ENCODE measurements at regions not wholly inside any gene's neighbourhood (a gene's known extent, or its start where the extent isn't known, plus 50 kb on each side); places are given as distances from the start of the nearest gene placed in this dataset.
A peak's percentile ranks its signal among the peaks of the same experiment; 100 is the strongest.
"Not testable (repeated sequence)": the region's sequence is repeated elsewhere in the genome, so short reads cannot be mapped to it uniquely, and the experiment has no call there.

DNA sequence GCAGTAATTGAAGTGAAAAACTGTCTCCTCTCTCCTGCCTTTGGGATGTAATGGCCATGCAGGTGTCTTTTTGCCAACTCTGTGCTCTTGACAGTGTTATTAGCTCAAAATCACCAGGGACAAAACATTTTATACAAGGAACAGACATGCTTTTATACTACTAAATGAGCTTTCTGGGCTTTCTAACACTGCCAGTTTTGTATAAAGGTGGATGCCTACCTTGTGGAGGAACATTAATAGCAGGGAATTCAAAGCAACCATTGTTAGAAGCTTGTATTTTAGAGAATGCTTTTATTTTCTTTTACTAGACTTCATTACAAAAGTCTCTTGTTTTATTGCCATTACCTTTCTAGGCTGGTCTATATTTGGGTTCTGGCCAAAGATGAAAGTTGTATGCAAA, 54.7 kb upstream of the ARSJ start:
- DNase-seq, result no peak

DNA sequence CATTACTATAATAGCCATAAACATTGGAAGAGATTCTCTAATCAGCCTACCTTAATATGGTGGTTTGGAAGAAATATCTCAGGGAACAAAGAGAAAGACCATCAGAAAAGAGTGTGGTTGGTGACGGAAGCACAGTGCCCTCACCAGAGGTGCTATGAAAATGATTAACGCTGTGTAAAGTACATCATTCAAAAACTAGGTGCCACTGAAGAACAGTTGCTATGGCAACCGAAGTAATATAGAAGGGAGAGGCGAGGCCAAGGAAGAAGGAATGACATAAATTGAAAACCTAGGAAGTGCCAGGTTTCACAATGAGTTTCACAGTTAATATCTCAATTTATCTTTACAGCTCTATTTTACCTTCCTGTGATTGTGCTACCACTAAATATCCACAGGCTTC, 57.0 kb upstream of the ARSJ start:
- DNase-seq, result no peak

DNA sequence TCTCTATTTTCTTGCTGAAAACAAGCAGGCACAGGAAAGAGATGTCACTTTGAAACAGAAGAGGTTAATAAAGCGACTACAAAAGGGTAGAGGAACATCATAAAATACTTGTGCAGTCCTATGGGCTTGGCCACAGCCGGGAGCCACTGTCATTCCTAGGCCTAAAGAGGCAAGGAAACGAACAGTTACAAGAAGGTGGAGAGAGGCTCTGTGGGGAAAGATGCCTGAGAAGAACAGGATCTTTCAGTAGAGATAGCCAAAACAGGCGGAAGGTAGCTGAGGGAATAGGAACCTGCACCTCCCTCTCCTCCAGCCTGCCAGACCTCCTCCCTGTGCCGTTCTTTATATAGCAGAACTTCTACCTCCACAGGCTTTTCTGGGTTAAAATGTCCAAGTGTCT, 57.4 kb upstream of the ARSJ start:
- DNase-seq, result no peak

DNA sequence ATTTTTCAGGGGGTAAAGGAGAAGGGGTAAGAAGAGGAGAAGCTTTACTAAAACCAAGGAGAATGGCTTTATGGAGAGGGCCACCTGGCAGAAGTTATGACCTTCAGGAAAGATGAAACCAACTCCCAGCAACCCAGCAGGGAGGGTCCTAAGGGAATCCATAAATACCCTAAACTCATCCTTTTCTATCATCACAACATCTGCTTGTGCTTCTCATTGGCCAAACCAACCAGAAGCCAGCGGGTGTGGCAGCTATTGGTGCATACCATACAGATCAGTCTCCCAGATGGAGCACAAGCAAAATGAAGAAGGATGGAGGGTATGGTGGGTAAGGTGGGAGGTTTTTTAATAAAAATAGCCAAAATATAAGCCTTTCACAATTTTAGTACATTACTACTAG, 58.5 kb upstream of the ARSJ start:
- DNase-seq, result no peak

DNA sequence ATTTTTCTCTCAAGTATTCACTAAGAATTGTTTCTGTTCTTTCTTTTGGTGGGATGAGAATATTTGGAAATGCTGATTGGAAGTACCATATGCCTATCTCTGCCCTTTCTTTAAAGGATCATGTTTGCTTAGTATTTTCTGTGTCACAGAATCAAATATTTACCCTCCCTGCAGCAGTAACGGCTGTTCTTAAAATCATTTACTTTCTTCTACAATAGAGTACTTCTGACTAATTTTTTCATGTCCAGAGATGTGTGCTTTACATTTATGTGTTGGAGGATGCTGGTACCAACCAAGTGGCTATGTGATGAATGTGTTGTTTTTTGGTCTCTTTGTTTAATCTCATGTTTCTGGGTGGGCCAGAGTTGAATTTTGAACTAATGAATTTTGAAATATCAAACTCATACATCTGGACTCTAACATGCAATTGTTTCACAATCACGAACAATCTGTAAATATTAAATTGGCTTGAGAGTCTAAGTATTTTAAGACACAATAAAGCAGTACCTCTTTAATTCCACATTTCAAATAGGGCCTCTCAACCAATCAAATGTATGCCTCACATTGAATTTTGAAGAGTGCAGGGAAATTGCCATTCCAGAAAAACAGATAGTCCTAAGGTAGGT, 59.4 kb upstream of the ARSJ start:
- peak; percentile 83 for DNase-seq

DNA sequence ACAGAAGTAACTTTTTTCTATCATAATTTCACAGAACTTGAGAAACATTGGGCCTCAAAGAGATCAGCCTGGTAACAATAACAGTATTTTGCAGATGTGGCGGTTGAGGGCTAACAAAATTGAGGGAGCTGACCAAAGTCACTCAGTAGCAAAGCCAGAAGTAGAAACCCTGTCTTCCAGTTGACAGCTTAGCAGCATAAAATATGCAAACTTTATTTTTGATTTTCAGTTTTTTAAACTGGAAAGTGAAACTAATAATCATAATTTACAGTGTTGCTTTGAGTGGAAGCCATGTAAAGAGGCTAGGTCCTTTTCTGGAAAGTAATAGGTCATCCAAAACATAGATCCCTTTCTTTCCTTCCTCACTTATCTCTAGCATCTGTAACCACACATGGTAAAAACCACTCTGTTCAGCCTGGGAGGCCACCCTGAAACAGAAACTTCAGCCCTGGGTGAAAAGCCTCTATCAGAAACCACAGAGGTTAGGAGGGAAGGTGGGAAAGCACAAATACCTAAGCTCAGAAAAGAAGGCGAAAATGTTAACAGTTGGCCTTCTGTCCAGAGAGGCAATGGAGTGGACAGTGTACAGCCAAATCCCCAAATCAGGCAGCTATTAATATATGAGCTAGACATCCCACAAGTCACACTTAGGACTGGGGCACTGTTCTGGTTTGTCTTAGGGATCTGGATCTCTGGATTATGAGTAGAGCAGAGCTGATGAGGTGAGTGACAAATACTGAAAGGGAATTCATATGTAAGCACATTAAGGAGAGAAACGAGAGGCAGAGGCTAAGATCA, 61.1 kb upstream of the ARSJ start:
- no peak for DNase-seq

DNA sequence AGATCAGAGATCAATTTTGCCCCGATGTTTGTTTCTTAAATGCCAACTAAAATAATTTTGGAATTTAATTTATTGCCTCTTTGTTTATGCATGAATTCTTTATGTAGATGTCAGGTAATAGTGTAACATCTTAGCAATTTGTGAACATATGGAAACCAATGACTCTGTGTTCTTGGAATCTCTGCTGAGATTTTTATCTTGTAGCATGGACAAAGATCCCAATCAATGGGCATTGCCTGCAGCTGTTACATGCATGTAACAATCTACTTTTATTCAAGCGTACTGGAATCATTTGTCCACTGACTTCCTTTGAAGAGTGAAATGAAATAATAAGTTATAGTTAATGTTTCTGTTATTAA, 61.6 kb upstream of the ARSJ start:
- DNase-seq, result no peak

DNA sequence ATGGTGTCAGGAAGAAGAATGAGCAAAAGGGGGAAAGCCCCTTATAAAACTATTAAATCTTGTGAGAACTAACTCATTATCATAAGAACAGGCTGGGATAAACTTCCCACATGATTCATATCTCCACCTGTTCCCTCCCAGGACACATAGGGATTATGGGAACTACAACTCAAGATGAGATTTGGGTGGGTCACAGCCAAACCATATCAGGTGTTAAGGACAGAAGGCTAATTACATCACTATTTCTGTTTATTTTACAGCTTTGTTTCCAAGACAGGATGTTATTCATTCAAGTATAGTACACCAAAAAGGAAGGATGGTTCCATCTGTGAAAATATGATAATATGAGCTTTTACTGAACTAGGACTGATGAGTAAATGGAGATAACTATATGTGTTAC, 63.7 kb upstream of the ARSJ start:
- no peak for DNase-seq

DNA sequence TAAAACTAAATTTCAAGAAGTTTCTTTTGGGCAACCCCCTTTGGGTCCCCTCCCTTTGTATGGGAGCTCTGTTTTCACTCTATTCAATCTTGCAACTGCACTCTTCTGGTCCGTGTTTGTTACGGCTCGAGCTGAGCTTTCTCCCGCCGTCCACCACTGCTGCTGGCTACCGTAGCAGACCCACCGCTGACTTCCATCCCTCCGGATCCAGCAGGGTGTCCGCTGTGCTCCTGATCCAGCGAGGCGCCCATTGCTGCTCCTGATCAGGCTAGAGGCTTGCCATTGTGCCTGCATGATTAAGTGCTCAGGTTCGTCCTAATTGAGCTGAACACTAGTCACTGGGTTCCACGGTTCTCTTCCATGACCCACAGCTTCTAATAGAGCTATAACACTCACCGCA, 64.9 kb upstream of the ARSJ start:
- DNase-seq, result not testable (repeated sequence)

DNA sequence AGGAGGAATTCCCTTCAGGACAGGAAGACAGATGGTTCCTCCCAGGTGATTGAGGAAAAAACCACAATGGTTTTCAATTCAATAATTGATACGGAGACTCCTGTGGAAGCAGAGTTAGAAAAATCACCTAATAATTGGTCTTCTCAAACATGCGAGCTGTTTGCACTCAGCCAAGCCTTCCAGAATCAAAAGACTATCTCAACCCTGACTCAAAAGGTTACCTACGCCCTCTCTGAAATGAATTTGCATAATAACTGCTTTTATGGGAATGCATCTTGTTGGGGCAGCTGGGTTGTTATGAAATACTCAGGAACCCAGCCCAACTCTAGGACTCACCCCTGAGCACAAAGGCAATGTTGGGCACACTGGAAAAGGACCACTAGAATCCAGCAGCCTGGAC, 66.9 kb upstream of the ARSJ start:
- no peak for DNase-seq

DNA sequence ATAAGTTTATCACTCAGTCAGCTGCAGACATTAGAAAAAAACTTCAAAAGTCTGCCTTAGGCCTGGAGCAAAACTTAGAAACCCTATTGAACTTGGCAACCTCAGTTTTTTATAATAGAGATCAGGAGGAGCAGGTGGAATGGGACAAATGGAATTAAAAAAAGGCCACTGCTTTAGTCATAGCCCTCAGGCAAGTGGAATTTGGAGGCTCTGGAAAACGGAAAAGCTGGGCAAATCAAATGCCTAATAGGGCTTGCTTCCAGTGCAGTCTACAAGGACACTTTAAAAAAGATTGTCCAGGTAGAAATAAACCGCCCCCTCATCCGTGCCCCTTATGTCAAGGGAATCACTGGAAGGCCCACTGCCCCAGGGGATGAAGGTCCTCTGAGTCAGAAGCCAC, 68.7 kb upstream of the ARSJ start:
- DNase-seq, result not testable (repeated sequence)

DNA sequence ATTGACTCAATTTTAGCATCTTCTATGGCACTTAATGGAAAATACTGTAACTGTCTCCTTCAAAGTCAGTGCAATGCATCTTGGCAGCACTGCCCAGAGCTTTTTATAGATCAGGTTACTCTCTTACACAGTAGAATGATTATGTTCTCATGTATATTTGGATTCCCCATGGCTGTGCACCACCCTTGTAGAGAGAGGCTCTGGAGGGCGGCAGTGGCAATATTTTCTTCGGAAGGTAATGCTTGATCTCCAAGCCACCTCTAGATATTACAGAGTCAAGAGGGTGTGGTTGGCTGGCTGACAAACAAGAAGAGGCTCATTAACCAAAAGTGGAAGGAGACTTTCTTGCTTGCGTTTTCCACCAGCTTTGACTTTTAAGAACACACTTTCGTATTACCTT, 72.8 kb upstream of the ARSJ start:
- DNase-seq, result no peak

DNA sequence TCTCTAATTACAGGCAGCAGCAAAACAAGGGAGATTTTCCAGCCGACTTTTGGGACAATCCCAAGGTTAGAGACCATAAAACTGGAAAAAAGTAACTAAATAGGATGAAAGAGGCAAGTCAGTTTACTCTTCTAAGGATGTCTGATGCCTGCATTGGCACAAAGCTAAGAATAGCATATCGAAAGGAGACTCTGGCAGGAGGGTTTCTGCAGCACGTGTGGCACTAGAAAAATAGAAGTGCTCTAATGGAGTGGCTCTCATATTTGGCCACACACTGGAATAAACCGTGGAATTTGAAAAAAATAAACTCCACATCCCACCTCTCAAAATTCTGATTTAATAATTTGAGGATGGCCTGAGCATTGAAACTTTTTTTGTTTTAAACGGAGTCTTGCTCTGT, 77.2 kb upstream of the ARSJ start:
- DNase-seq, result no peak

DNA sequence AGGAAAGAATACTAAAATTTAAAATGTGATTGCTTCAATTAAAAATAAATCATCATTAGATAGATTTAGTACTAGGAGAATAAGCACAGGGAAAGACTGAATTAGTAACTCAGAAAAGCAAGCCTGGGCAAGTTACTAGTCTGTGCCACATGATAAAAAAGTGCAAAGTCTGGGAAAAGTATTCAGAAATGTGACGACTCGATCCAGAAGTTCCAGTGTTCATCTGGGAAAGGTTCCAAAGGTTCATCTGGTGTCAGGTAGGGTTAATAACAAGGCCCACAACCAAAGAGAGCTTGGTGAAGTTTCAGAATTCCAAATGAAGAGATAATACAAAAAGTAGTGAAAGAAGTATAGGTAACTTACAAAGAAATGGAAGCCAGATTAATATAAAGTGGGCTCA, 78.3 kb upstream of the ARSJ start:
- no peak for DNase-seq

DNA sequence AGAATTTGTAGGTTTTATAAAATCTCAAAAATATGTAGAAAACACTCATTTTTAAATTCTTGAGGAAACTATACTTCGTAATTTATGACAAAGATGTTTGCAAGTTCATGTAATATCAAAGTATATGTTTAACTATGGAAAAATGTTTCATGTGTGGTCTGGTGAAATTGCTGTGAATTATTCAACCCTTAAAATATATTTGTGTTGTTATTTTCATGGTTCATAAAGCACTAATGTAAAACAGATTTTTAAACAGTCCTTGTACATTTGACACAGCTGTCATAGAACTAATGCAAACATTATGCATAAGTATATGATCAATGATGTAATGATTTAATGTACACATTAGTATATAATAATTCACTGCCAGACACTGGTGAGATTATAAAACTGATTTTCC, 83.1 kb upstream of the ARSJ start:
- DNase-seq, result no peak

DNA sequence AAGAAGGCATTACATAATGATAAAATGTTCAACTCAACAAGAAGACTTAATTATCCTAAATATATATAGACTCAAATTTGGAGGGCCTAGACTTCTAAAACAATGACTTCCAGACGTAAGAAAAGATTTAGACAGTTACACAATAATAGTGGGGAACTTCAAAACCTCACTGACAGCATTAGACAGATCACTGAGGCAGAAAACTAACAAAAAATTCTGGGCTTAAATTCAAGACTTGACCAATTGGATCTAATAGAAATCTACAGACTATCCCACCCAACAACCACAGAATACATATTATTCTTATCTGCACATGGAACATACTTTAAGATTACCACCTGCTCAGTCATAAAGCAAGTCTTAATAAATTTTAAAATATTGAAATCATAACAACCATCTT, 93.3 kb upstream of the ARSJ start:
- no peak for DNase-seq

DNA sequence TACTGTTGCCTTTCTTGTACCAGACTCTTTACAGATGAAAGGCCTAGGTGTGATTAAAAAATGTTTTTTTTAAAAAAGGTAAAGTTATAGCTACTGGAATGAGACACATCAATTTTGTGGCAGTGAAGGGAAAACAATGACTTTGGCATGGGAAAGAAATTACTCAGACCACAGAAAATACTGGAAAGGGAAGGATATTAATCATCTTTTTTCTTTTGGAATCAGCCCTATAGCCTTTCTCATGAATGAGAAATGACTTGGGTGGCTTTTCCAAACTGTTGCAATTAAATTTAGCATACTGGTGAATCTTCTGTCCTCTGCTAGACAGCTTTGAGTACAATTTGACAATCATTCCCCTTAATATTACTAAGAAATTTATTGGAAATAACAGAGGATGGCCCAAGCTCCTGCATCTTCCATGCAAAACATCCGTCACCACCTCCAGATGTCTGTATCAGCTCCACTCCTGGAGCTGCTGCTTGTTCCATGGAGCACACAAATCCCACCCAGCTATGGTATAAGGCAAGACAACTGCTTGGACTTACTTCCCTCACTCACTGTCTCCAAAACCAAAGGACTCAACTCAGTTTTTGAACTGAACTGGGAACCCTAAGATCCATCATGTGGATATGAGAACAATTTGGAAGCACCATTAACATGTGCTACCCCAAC, 97.6 kb upstream of the ARSJ start:
- DNase-seq, result no peak

DNA sequence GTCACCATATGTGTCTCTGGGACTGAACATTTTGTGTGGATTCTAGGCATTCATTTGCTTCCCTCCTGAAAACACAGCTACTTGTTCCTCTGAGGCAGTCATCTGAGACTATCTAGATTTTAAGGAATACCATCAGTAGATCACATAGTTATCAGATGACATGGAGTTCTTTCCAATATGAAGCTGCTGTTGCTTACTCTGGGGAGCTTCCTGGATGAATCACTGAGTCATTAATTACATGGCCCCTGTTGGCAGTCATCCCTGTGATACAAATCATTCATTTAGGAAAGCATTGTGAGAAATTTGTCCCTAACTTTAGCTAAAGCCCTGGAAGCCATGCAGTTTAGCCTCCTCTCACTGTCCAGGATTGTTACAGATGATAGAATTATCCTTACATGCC, 98.2 kb upstream of the ARSJ start:
- DNase-seq, result no peak

DNA sequence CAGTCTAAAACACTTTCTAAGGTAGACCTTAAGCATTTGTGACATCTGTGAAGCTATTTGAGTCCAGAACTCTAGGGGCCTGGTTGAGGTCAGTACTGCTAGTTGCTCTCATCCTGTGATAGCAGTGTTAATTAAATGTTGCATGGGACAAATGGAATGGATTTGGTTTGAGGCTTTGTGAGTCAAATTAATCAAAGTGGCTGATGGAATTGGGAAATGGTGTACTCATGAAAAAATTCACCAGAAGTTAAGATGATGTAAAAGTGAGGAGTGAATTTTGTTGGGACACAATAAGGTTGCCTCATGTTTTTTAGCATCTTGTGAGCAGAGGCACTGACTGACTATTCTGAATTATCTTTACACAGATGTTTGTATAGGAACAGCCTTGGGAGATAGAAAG, 99.2 kb upstream of the ARSJ start:
- no peak for DNase-seq

DNA sequence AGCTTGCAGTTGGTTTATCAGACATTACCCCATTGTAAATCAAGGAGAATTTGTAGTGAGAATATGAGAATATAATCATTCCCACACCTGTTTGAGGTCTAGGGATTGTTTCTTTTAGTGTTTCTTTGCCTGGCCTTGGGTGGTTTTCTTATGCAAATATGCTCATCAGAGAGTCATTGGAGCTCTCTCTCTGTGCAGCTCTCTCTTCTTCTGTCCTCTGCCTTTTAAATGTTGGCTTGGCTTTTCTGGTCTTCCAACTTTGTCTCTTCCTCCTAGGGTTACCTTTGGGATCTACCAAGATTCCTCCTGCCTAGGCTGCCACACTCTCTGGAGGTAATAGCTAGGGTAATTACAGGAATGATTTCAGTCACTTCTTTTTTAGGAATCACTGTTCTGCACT, 102.3 kb upstream of the ARSJ start:
- DNase-seq, result no peak

DNA sequence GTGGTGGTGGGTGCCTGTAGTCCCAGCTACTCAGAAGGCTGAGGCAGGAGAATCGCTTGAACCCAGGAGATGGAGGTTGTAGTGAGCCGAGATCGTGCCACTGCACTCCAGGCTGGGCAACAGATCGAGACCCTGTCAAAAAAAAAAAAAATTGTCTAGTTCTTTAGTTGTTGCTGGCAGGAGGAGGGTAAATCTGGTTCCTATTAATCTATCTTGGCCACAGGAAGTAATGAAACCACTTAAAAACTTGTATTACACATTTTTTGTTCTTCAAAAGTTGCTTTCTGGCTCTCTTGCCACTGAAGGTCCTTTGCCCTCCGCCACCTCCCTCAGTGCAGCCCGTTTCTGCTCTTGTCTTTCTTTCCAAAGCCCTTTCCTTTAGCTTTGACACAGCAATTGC, 102.9 kb upstream of the ARSJ start:
- no peak for DNase-seq

DNA sequence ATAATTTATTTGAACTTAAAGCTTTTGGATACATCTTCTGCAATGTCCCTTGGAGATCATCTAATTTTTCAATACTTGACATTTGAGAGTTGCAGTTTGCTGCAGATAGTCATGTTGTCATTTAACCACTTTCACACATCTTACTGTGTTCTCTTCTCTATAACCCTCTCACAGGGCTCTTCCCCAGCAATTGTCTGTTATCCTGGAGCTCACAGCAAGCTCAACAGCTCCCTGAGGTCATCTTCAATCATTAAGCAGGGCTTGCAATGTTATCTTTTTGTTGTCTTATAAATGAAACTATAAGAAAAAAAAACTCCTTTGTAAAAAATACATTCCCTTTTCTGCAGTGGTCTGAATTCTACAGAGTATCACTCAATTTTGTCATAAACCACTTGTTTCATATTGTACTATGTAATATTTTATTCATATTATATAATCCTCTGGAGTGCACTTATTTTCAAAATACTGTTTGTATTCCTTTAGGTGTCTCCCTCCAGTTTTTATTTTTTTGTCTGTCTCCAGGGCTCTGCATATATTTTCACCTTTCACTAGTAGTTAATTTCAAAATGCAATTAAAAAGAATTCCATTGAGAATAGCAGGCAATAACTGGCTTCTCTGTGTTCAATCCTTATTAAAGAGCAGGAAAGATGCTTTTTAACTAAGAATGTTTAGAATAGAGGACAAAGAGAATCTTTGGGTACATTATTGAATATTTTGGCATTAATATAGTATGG, 106.3 kb upstream of the ARSJ start:
- no peak for DNase-seq

DNA sequence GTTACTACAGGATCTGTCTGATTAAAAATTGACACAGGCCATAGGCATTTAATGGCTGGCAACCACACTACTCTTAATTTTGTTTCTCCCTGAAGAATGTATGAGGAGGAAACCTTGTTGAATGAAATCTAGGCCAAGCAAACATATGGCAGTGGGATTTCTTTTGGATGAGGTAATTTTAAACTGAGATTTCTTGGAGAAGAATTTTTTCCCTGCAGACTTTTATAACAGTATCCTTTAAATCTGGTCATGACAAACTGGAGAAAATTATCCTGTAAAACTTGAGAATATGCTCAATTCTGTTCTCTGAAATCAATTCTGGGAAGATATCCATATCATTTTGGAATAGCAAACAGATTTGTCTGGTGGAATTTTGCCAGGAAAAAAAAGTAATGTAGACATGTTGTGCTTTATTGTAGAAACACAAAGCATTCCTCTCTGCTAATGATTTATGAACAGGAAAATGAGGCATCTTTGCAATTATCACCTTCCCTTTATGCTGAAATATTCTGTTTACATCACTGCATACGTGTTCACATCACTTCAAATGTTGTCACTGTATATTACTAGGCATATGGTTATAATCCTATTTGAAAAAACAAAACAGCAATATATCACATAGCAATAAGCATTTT, 108.3 kb upstream of the ARSJ start:
- no peak for DNase-seq
